ENCODE measurements at regions not wholly inside any gene's neighbourhood (a gene's known extent, or its start where the extent isn't known, plus 50 kb on each side); places are given as distances from the start of the nearest gene placed in this dataset.

- intact Hi-C loops (cut with micrococcal nuclease) = no loop called here
- BruUV-seq (replicated peaks) = no TSS peak
- DNase-seq = no peak
- no peaks in the 10 kb centered on the region for H3K36me3 ChIP-seq (ENCODE audit: low read depth, low read length)
- no peak overlapping the region for H2AFZ ChIP-seq (ENCODE audit: low read length)
- ChIA-PET POLR2A (ENCODE audit: unreplicated experiment) (no interaction called here), CTCF (no interaction called here)
- no peak for TF ChIP-seq EZH2phosphoT487 (IDR thresholded peaks at IDR 0.05; ENCODE audit: borderline replicate concordance, low read length)
- TF ChIP-seq EZH2 (IDR thresholded peaks at IDR 0.05; ENCODE audit: low read length, unreplicated experiment) = no peak
- TF ChIP-seq, protein P1, sequence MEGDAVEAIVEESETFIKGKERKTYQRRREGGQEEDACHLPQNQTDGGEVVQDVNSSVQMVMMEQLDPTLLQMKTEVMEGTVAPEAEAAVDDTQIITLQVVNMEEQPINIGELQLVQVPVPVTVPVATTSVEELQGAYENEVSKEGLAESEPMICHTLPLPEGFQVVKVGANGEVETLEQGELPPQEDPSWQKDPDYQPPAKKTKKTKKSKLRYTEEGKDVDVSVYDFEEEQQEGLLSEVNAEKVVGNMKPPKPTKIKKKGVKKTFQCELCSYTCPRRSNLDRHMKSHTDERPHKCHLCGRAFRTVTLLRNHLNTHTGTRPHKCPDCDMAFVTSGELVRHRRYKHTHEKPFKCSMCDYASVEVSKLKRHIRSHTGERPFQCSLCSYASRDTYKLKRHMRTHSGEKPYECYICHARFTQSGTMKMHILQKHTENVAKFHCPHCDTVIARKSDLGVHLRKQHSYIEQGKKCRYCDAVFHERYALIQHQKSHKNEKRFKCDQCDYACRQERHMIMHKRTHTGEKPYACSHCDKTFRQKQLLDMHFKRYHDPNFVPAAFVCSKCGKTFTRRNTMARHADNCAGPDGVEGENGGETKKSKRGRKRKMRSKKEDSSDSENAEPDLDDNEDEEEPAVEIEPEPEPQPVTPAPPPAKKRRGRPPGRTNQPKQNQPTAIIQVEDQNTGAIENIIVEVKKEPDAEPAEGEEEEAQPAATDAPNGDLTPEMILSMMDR (conservative IDR thresholded peaks at IDR 0.05; ENCODE audit: low read depth, low read length) = no peak
- no peaks in the 10 kb centered on the region for H3F3A ChIP-seq (ENCODE audit: low read length, unreplicated experiment)
- H3K4me1 ChIP-seq (ENCODE audit: insufficient read depth, low read length) = no peaks in the 10 kb centered on the region
- no peak overlapping the region for H3K4me2 ChIP-seq (ENCODE audit: low read length)
- no peaks in the 10 kb centered on the region for H3K9me2 ChIP-seq (replicated peaks; ENCODE audit: low read length)
- no peak for ATAC-seq
- no peaks in the 10 kb centered on the region for H3K9me3 ChIP-seq (ENCODE audit: low read length)
- peaks cover 46% of the 10 kb centered on the region for H3K27me3 ChIP-seq (ENCODE audit: low read length)
- no peaks in the 10 kb centered on the region for H4K20me1 ChIP-seq (ENCODE audit: low read length)
- H3K27ac ChIP-seq (ENCODE audit: low read length) = no peak overlapping the region
- H3K9ac ChIP-seq (ENCODE audit: low read length) = no peak overlapping the region
- H3K79me2 ChIP-seq (ENCODE audit: low read length) = no peaks in the 10 kb centered on the region
- no peak overlapping the region for H3K4me3 ChIP-seq (ENCODE audit: low read length)
These were observed 784.9 kb downstream of the MED13L start for GRCh38 chr12:115492553-115492952.

- peak overlapping the region; percentile 46; the same call in 1 of the 2 replicates for H2AFZ ChIP-seq (ENCODE audit: low read length)
- H3K4me2 ChIP-seq (ENCODE audit: low read length) = peak overlapping the region; percentile 21; the same call in 1 of the 2 replicates
- no peaks in the 10 kb centered on the region for H3K9me3 ChIP-seq (ENCODE audit: low read length)
- no peak overlapping the region for H3K9ac ChIP-seq (ENCODE audit: low read length)
- no peaks in the 10 kb centered on the region for H3K79me2 ChIP-seq (ENCODE audit: low read length)
- H3F3A ChIP-seq (ENCODE audit: low read length, unreplicated experiment) = no peaks in the 10 kb centered on the region
- ATAC-seq = no peak
- H3K4me1 ChIP-seq (ENCODE audit: insufficient read depth, low read length) = no peaks in the 10 kb centered on the region
- DNase-seq = peak; percentile 11
- H3K27ac ChIP-seq (ENCODE audit: low read length) = no peak overlapping the region
- TF ChIP-seq, protein P1 (conservative IDR thresholded peaks at IDR 0.05; ENCODE audit: low read depth, low read length) = no peak
- TF ChIP-seq EZH2phosphoT487 (IDR thresholded peaks at IDR 0.05; ENCODE audit: borderline replicate concordance, low read length) (no peak), EZH2 (IDR thresholded peaks at IDR 0.05; ENCODE audit: low read length, unreplicated experiment) (no peak)
- POLR2A ChIA-PET (ENCODE audit: unreplicated experiment) = no interaction called here
- 0 out of 2 replicates have a peak, but pooled peaks cover 4% of the 10 kb centered on the region for H3K9me2 ChIP-seq (replicated peaks; ENCODE audit: low read length)
- intact Hi-C loops (cut with micrococcal nuclease) = no loop called here
- no TSS peak for BruUV-seq (replicated peaks)
- H3K4me3 ChIP-seq (ENCODE audit: low read length) = no peak overlapping the region
- peaks cover 55% of the 10 kb centered on the region for H3K27me3 ChIP-seq (ENCODE audit: low read length)
- no peaks in the 10 kb centered on the region for H4K20me1 ChIP-seq (ENCODE audit: low read length)
- CTCF ChIA-PET = no interaction called here
- no peaks in the 10 kb centered on the region for H3K36me3 ChIP-seq (ENCODE audit: low read depth, low read length)
These were observed 785.8 kb downstream of the MED13L start for GRCh38 chr12:115491511-115492250.

GRCh38 chr12:115489253-115489652, 788.2 kb downstream of the MED13L start:
- DNase-seq = no peak
- BruUV-seq (replicated peaks) = no TSS peak
- H3K4me2 ChIP-seq (ENCODE audit: low read length) = no peak overlapping the region
- CTCF ChIA-PET = no interaction called here
- no peaks in the 10 kb centered on the region for H3K79me2 ChIP-seq (ENCODE audit: low read length)
- no peak overlapping the region for H2AFZ ChIP-seq (ENCODE audit: low read length)
- ATAC-seq = no peak
- H3K4me1 ChIP-seq (ENCODE audit: insufficient read depth, low read length) = no peaks in the 10 kb centered on the region
- TF ChIP-seq EZH2phosphoT487 (IDR thresholded peaks at IDR 0.05; ENCODE audit: borderline replicate concordance, low read length) = no peak
- TF ChIP-seq EZH2 (IDR thresholded peaks at IDR 0.05; ENCODE audit: low read length, unreplicated experiment) = no peak
- TF ChIP-seq, protein P1 (conservative IDR thresholded peaks at IDR 0.05; ENCODE audit: low read depth, low read length) = no peak
- no peaks in the 10 kb centered on the region for H3K36me3 ChIP-seq (ENCODE audit: low read depth, low read length)
- H3K27me3 ChIP-seq (ENCODE audit: low read length) = peaks cover 67% of the 10 kb centered on the region
- intact Hi-C loops (cut with micrococcal nuclease) = no loop called here
- H3K9me3 ChIP-seq (ENCODE audit: low read length) = no peaks in the 10 kb centered on the region
- H3K27ac ChIP-seq (ENCODE audit: low read length) = no peak overlapping the region
- no peak overlapping the region for H3K4me3 ChIP-seq (ENCODE audit: low read length)
- H3K9ac ChIP-seq (ENCODE audit: low read length) = no peak overlapping the region
- 0 out of 2 replicates have a peak, but pooled peaks cover 4% of the 10 kb centered on the region for H3K9me2 ChIP-seq (replicated peaks; ENCODE audit: low read length)
- POLR2A ChIA-PET (ENCODE audit: unreplicated experiment) = no interaction called here
- H4K20me1 ChIP-seq (ENCODE audit: low read length) = no peaks in the 10 kb centered on the region
- no peaks in the 10 kb centered on the region for H3F3A ChIP-seq (ENCODE audit: low read length, unreplicated experiment)
